ENCODE measurements at regions not wholly inside any gene's neighbourhood (a gene's known extent, or its start where the extent isn't known, plus 50 kb on each side); places are given as distances from the start of the nearest gene placed in this dataset.

- TF ChIP-seq SUZ12 (IDR thresholded peaks at IDR 0.05) (no peak), ELF4 (IDR thresholded peaks at IDR 0.05) (no peak), BHLHE40 (IDR thresholded peaks at IDR 0.05; ENCODE audit: borderline replicate concordance) (no peak), TARDBP (IDR thresholded peaks at IDR 0.05) (no peak), FOXK2 (IDR thresholded peaks at IDR 0.05) (no peak), FOXA1 (IDR thresholded peaks at IDR 0.05) (no peak), SP1 (IDR thresholded peaks at IDR 0.05) (no peak), L3MBTL2 (conservative IDR thresholded peaks at IDR 0.05) (no peak), HDGF (IDR thresholded peaks at IDR 0.05; ENCODE audit: borderline replicate concordance) (no peak), FOXM1 (IDR thresholded peaks at IDR 0.05; ENCODE audit: borderline replicate concordance) (no peak)
Measured at GRCh38 chr2:139439100-139439499, 658.9 kb upstream of the NXPH2 start.
